Esophagus muscularis mucosa (tissue), 4 donors: ENCODE measurements at regions not wholly inside any gene's neighbourhood (a gene's known extent, or its start where the extent isn't known, plus 50 kb on each side); places are given as distances from the start of the nearest gene placed in this dataset.

Experiments used
- DNase-seq: peaks from one replicate; pipeline ENCODE4 v3.0.0-alpha.2; 2017; ENCODE audit errors: extremely low spot score
- H3K27ac ChIP-seq, 4 donors: fragments of 200-600 bp; sonication (generic); replicated peaks in 1 of 4; 1 replicate in 3 of 4; 2 replicates in 1 of 4; pipeline ENCODE4 v1.5.1; 2016 to 2019; ENCODE audit warnings: mild to moderate bottlenecking in 1 of 4
- H3K27me3 ChIP-seq, 4 donors: fragments of 200-600 bp; sonication (generic); one replicate each; pipeline versions ENCODE4 v1.5.1 to v1.6.0; 2016 to 2019
- H3K36me3 ChIP-seq, 4 donors: fragments of 200-600 bp; sonication (generic); one replicate each; pipeline ENCODE4 v1.5.1; 2016 to 2019
- H3K4me1 ChIP-seq, 4 donors: fragments of 200-600 bp; sonication (generic); one replicate each; pipeline ENCODE4 v1.5.1; 2016 to 2019
- H3K4me3 ChIP-seq, 4 donors: fragments of 200-600 bp; sonication (generic); 1 replicate in 2 of 4; 2 replicates in 2 of 4; pipeline ENCODE4 v1.5.1; 2016 to 2019; ENCODE audit warnings: mild to moderate bottlenecking in 4 of 4, moderate library complexity in 1 of 4
- H3K9me3 ChIP-seq, 4 donors: fragments of 200-600 bp; sonication (generic); 1 replicate in 3 of 4; 2 replicates in 1 of 4; pipeline ENCODE4 v1.5.1; 2016 to 2019
- EP300 ChIP-seq: sonication (generic); formaldehyde crosslinking; IDR thresholded peaks from one replicate; pipeline ENCODE4 v1.6.1; 2017; ENCODE audit warnings: antibody characterized with exemption
- POLR2A ChIP-seq: fragments of 450-650 bp; IDR thresholded peaks from one replicate; pipeline ENCODE4 v1.6.1; 2017; ENCODE audit warnings: antibody characterized with exemption, moderate library complexity, mild to moderate bottlenecking, low read depth
- POLR2AphosphoS5 ChIP-seq, 2 donors: sonication (generic); formaldehyde crosslinking; IDR thresholded peaks; one replicate each; pipeline ENCODE4 v1.6.1; 2017; ENCODE audit warnings: antibody characterized with exemption in 2 of 2
- WGBS: methylation state at CpG from one replicate; pipeline ENCODE4 v1.1.5; 2018; 5-methylcytosine and 5-hydroxymethylcytosine counted together
- intact Hi-C: fragments of 100-400 bp; cut with DNase I; formaldehyde crosslinking; loops from one replicate; pipeline ENCODE4 v1.15.1; 2023
- TF ChIP-seq, protein P1 (sequence below), 3 experiments: fragments of 200-600 bp in 2 of 3; fragments of 450-650 bp in 1 of 3; sonication (generic) in 2 of 3; IDR thresholded peaks; one replicate each; pipeline ENCODE4 v1.5.1; 2017 to 2019; ENCODE audit warnings: antibody characterized with exemption in 3 of 3, mild to moderate bottlenecking in 2 of 3, moderate library complexity in 1 of 3

DNA sequence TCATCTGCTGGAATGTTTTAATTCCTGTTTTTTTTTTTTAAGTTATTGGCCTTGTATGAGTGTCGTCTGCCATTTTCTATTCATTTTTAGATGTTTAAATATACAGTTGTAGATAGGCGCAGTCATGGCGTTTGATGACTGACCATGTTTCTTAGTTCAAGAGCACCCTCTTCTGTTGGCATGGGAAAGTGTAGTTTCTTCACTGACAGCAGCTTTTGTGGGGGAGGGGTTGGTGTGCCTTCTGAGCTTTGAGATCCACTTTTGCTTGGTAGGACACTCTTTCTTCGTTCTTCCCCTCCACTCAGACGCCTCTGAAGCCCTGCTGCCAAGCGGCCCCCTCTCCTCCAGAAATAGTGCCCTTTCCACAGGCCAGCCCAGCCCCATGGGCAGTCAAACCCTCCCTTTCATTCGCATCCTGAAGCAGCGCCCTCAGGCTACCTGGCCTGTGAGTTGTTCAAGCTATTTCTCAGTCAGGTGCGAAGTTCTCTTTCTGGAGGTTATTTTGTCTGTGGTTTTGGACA, 492.0 kb downstream of the TNS1 start:
- 33% methylated on average over 9 of the region's 9 CpGs for WGBS
- no peaks in the 10 kb centered on the region for H3K27me3 ChIP-seq
- TF ChIP-seq POLR2A (no peak), POLR2AphosphoS5 (IDR thresholded peaks at IDR 0.05) (peak in 1 of 2 donors; percentile 54), EP300 (no peak)
- TF ChIP-seq, protein P1, sequence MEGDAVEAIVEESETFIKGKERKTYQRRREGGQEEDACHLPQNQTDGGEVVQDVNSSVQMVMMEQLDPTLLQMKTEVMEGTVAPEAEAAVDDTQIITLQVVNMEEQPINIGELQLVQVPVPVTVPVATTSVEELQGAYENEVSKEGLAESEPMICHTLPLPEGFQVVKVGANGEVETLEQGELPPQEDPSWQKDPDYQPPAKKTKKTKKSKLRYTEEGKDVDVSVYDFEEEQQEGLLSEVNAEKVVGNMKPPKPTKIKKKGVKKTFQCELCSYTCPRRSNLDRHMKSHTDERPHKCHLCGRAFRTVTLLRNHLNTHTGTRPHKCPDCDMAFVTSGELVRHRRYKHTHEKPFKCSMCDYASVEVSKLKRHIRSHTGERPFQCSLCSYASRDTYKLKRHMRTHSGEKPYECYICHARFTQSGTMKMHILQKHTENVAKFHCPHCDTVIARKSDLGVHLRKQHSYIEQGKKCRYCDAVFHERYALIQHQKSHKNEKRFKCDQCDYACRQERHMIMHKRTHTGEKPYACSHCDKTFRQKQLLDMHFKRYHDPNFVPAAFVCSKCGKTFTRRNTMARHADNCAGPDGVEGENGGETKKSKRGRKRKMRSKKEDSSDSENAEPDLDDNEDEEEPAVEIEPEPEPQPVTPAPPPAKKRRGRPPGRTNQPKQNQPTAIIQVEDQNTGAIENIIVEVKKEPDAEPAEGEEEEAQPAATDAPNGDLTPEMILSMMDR (IDR thresholded peaks at IDR 0.05), result peak; percentile 72 to 86 (median 80)
- H3K36me3 ChIP-seq, result no peaks in the 10 kb centered on the region
- no peak for DNase-seq
- H3K4me1 ChIP-seq, result peaks cover 0 to 22% (median 14%) of the 10 kb centered on the region in 4 donors
- H3K4me3 ChIP-seq, result peak overlapping the region in 1 of 4 donors; percentile 4
- H3K27ac ChIP-seq, result peak overlapping the region in 1 of 4 donors; percentile 17
- H3K9me3 ChIP-seq, result no peaks in the 10 kb centered on the region
- intact Hi-C loops, result loop anchor here (2.0 to 10.0 kb wide), 6 partner anchors 146 to 986 kb away; no protein-coding TSS in a partner anchor

DNA sequence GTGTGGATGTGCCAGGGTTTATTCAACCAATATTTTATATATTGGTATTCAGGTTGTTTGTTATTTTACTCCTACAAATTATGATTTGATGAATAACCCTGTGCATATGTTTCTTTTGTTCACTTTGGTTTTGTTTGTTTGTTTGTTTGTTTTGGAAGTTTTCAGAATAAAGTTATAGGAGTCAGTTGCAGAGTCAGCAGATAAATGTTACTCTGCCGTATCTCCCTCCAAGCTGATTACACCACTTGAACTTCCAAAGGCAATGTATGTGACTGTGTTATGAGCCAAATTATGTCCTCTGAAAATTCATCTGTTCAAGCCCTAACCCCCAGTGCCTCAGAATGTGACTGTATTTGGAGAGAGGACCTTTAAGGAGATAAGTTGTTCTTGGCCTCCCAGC, 497.5 kb downstream of the TNS1 start:
- Histone ChIP-seq H3K36me3 (no peaks in the 10 kb centered on the region), H3K4me1 (peaks cover 0 to 6% (median 2%) of the 10 kb centered on the region in 4 donors), H3K27ac (no peak overlapping the region), H3K9me3 (no peaks in the 10 kb centered on the region), H3K27me3 (no peaks in the 10 kb centered on the region), H3K4me3 (no peak overlapping the region)
- TF ChIP-seq EP300, result no peak
- no peak for TF ChIP-seq POLR2A
- TF ChIP-seq, protein P1 (IDR thresholded peaks at IDR 0.05), result no peak
- TF ChIP-seq POLR2AphosphoS5 (IDR thresholded peaks at IDR 0.05), result no peak
- 95% methylated on average over 1 of the region's 1 CpG for WGBS
- intact Hi-C loops, result no loop called here
- no peak for DNase-seq

DNA sequence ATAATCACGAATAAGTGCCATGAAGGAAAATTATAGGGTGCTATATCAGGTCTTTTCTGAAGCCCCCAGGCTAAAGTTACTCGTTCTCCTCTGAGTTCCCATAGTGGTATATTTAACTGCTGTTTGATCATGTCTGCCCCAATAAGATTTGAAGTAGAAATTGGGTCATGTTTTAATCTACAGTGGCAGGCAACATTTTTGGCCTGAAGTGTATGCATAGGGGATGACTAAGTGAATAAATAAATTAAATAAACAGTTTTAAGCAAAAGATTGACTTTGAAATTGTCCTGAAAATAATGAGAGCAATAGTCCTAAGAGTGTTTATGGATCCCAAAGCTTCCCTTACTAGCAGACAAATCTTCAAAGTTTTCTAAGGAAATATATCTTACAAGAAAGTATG, 500.9 kb downstream of the TNS1 start:
- H3K36me3 ChIP-seq, result no peaks in the 10 kb centered on the region
- no peaks in the 10 kb centered on the region for H3K9me3 ChIP-seq
- no peak overlapping the region for H3K27ac ChIP-seq
- no peak for DNase-seq
- no peak overlapping the region for H3K4me3 ChIP-seq
- no peaks in the 10 kb centered on the region for H3K27me3 ChIP-seq
- intact Hi-C loops, result no loop called here
- 90% methylated on average over 2 of the region's 2 CpGs for WGBS
- TF ChIP-seq, protein P1 (IDR thresholded peaks at IDR 0.05), result no peak
- TF ChIP-seq POLR2A, result no peak
- H3K4me1 ChIP-seq, result no peaks in the 10 kb centered on the region

DNA sequence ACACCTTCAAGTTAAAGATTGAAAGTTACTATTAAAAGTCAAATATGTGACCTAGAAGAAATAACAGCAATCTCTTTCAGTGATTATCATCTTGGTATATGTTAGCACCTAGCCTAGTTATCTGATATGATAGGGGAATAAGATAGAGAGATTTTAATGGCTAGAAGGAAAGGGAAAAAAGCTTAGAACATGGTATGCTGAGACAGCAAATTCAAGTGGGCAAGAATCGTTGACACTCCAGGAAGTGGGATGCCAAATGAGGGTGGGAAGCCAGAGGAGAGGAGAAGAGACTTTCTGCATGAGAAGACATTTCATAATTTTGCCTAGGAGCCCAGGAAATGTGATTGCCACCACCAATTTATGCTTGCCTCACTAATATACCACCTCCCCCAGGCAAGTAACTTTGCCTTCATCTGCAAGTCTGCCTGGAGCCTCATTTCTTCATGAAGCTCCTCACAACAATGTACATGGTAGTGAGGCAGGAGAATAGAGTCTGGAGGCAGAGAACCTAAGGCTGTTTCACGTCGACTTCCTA, 504.9 kb downstream of the TNS1 start:
- Histone ChIP-seq H3K4me3 (no peak overlapping the region), H3K36me3 (no peaks in the 10 kb centered on the region), H3K27me3 (no peaks in the 10 kb centered on the region), H3K27ac (no peak overlapping the region), H3K9me3 (no peaks in the 10 kb centered on the region), H3K4me1 (no peaks in the 10 kb centered on the region)
- TF ChIP-seq POLR2AphosphoS5 (IDR thresholded peaks at IDR 0.05), result no peak
- TF ChIP-seq, protein P1 (IDR thresholded peaks at IDR 0.05), result no peak
- DNase-seq, result no peak
- WGBS, result 80% methylated on average over 3 of the region's 3 CpGs
- intact Hi-C loops, result no loop called here

DNA sequence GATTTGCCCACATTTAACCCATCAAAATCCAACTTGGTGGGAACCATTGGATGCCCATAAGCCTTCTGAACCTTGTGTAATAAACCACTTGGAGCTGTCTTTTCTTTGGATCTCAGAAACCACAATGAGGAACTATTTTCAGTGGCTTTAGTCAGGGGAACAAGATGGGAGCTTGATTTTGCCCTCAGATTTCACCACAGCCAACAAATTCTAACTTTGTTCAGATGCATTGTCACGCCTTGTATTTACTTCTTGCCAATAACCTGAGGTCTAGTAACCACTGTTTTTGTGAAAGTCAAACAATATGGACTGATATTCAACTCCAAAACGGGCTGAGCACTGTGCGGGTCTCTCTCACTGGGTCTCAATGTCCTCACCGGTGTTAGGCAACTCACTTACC, 508.2 kb downstream of the TNS1 start:
- WGBS, result 88% methylated on average over 4 of the region's 4 CpGs
- Histone ChIP-seq H3K4me3 (no peak overlapping the region), H3K4me1 (no peaks in the 10 kb centered on the region), H3K27ac (no peak overlapping the region), H3K27me3 (no peaks in the 10 kb centered on the region), H3K9me3 (no peaks in the 10 kb centered on the region), H3K36me3 (no peaks in the 10 kb centered on the region)
- intact Hi-C loops, result no loop called here
- TF ChIP-seq EP300, result no peak
- TF ChIP-seq, protein P1 (IDR thresholded peaks at IDR 0.05), result no peak
- no peak for TF ChIP-seq POLR2AphosphoS5 (IDR thresholded peaks at IDR 0.05)
- no peak for TF ChIP-seq POLR2A
- no peak for DNase-seq
